ENCODE measurements at regions not wholly inside any gene's neighbourhood (a gene's known extent, or its start where the extent isn't known, plus 50 kb on each side); places are given as distances from the start of the nearest gene placed in this dataset.
A peak's percentile ranks its signal among the peaks of the same experiment; 100 is the strongest.
"Not testable (repeated sequence)": the region's sequence is repeated elsewhere in the genome, so short reads cannot be mapped to it uniquely, and the experiment has no call there.

GRCh38 chr1:222470252-222470805 lies 77.6 kb downstream of the HHIPL2 start:
- DNase-seq (ENCODE audit: low read depth), result not testable (repeated sequence)

GRCh38 chr1:222466150-222466865 lies 81.6 kb downstream of the HHIPL2 start:
- no peak for DNase-seq (ENCODE audit: low read depth)

GRCh38 chr1:222465211-222466041 lies 82.5 kb downstream of the HHIPL2 start:
- DNase-seq (ENCODE audit: low read depth), result peak; percentile 97

GRCh38 chr1:222464841-222465210 lies 83.1 kb downstream of the HHIPL2 start:
- DNase-seq (ENCODE audit: low read depth), result peak; percentile 56

- DNase-seq (ENCODE audit: low read depth), result no peak
Measured at GRCh38 chr1:222463059-222463730, 84.7 kb downstream of the HHIPL2 start.

- DNase-seq (ENCODE audit: low read depth), result no peak
Measured at GRCh38 chr1:222462601-222463000, 85.3 kb downstream of the HHIPL2 start.

GRCh38 chr1:222461941-222462340 lies 86.0 kb downstream of the HHIPL2 start:
- no peak for DNase-seq (ENCODE audit: low read depth)

- DNase-seq (ENCODE audit: low read depth), result peak; percentile 24
Measured at GRCh38 chr1:222459652-222460051, 88.3 kb downstream of the HHIPL2 start.

GRCh38 chr1:222457513-222457912 lies 90.4 kb downstream of the HHIPL2 start:
- no peak for DNase-seq (ENCODE audit: low read depth)

- no peak for DNase-seq (ENCODE audit: low read depth)
Measured at GRCh38 chr1:222457084-222457483, 90.8 kb downstream of the HHIPL2 start.

GRCh38 chr1:222455188-222455879 lies 92.6 kb downstream of the HHIPL2 start:
- DNase-seq (ENCODE audit: low read depth), result peak; percentile 95

GRCh38 chr1:222454782-222455181 lies 93.1 kb downstream of the HHIPL2 start:
- no peak for DNase-seq (ENCODE audit: low read depth)

- DNase-seq (ENCODE audit: low read depth), result no peak
Measured at GRCh38 chr1:222454186-222454585, 93.7 kb downstream of the HHIPL2 start.

- no peak for DNase-seq (ENCODE audit: low read depth)
Measured at GRCh38 chr1:222452031-222452430, 95.9 kb downstream of the HHIPL2 start.

GRCh38 chr1:222443566-222443965 lies 104.3 kb downstream of the HHIPL2 start:
- no peak for DNase-seq (ENCODE audit: low read depth)

- DNase-seq (ENCODE audit: low read depth), result no peak
Measured at GRCh38 chr1:222441066-222441465, 106.8 kb downstream of the HHIPL2 start.

- no peak for DNase-seq (ENCODE audit: low read depth)
Measured at GRCh38 chr1:222424826-222425225, 123.1 kb downstream of the HHIPL2 start.

GRCh38 chr1:222421380-222421779 lies 126.5 kb downstream of the HHIPL2 start:
- no peak for DNase-seq (ENCODE audit: low read depth)

GRCh38 chr1:222420633-222421032 lies 127.3 kb downstream of the HHIPL2 start:
- DNase-seq (ENCODE audit: low read depth), result no peak

- no peak for DNase-seq (ENCODE audit: low read depth)
Measured at GRCh38 chr1:222418654-222419053, 129.2 kb downstream of the HHIPL2 start.

GRCh38 chr1:222417264-222417663 lies 130.6 kb downstream of the HHIPL2 start:
- DNase-seq (ENCODE audit: low read depth), result no peak
